Stimulated activated CD4-positive, alpha-beta T cell treated with anti-CD3 and anti-CD28 coated beads, Interleukin-15, amount 100 ng/mL, for 48 hours (primary cell): ENCODE measurements at regions not wholly inside any gene's neighbourhood (a gene's known extent, or its start where the extent isn't known, plus 50 kb on each side); places are given as distances from the start of the nearest gene placed in this dataset.

ENCODE experiments used
- DNase-seq, 2 donors: peaks; one replicate each; pipeline ENCODE4 v3.0.0-alpha.2; 2020; ENCODE audit warnings: low read depth in 2 of 2

DNA sequence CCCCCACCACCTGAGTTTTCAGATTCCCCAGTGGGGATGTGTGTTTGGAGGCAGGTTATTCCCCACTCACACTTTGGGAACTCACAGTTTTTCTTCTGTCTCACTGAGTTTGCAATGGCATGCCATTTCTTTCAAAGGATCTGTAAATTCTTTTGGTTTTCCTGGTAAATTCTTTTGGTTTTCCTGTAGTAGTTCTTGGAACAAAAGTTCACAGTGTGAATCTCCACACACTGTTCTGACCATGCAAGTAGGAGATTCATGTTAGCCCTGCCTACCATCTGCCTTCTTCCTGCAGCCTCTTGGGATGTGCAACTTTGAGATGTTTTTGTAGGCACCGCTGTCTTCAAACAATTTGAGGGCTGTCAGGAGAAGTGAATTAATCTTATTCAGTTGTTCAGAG is 165.6 kb upstream of the OGFRL1 start:
- no peak for DNase-seq

DNA sequence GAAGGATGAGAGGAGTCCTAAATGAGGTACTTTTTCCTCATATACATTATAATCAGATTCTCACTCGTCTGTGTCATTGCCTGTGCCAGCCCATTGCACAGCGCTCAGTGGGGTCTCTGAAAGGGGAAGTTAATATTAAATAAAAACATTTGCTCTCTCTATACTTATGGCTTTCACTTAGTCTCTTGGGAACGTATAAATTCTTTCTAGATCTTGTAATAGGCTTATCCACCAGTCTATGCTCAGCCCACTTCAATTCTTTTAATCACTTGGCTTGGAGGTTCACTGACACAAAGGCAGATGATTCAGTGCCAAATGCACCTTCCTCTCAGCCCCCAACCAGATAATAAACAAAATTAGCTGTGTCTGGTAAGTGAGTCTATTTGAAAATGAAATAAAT is 164.3 kb upstream of the OGFRL1 start:
- DNase-seq: no peak

DNA sequence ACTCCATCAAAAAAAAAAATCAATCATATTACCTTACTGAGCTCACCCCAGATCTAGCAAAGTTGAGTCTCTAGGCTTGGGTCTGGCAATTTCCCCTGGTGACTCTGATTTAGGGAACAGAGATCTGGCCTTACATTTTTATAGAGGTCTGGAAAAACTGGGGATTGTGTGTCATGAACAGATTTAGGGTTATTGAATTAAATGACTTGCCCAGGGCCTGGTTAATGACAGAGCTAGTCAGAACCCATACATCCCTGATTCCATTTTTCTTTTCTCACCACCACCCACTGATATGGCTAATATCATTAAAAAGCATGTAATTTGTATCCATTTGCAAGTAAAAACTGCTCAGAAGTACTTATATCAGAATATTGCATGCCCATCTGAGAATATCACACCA is 163.4 kb upstream of the OGFRL1 start:
- no peak for DNase-seq

DNA sequence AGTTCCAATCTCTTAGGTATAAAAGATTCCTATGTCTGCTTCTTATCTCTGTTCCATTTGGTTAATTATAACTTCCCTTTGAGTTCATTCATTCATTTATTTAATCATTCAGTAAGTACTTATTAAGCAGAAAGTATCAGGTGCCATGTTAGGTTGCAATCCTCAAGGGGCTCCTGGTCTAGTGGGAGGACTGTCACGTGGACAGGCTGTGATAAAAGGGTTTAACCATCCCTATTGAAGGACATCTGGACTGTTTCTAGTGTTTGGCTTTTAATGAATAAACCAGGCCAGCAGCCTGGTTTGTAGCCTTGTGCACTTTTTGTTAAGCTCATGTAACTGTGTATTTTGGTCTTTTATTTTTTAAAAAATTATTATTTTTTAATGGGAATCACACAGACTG is 162.1 kb upstream of the OGFRL1 start:
- DNase-seq: no peak

DNA sequence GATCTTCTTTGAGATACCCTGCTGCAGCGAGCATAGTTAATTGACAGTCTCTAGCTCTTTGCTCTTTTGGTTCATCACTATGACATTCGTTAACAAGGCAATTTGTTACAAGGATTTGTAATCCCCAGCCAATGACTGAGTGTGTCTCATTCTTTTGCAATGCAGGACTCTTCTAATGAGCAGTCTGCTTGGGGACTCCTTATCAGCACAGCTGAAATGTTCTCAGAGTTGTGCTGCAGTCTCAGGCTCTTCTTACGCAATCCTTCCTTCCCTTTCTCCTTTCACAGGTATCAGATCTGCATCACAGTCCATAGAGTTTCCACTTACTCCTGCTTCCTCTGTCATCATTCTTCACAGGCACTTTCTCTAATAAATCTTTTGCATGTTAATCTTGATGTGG is 161.2 kb upstream of the OGFRL1 start:
- no peak for DNase-seq

DNA sequence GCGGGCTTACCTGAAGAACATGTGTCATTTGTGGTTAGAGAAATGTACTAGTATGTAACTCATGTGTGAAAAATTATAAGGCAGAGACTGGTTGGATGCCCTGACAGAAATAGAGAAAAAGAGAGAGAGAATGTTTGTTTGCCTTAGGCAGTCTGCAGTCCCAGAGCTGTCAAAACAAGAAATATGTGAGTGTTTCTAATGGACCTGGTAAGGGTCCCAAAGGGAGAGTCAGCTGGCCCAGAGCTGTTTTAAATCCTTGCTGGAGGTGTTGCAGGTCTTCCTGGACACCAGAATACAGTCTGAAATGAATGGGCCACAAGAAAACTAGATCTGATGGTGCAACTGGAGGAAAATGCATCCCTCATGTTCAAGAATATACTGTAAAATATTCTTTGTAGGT is 158.3 kb upstream of the OGFRL1 start:
- no peak for DNase-seq

DNA sequence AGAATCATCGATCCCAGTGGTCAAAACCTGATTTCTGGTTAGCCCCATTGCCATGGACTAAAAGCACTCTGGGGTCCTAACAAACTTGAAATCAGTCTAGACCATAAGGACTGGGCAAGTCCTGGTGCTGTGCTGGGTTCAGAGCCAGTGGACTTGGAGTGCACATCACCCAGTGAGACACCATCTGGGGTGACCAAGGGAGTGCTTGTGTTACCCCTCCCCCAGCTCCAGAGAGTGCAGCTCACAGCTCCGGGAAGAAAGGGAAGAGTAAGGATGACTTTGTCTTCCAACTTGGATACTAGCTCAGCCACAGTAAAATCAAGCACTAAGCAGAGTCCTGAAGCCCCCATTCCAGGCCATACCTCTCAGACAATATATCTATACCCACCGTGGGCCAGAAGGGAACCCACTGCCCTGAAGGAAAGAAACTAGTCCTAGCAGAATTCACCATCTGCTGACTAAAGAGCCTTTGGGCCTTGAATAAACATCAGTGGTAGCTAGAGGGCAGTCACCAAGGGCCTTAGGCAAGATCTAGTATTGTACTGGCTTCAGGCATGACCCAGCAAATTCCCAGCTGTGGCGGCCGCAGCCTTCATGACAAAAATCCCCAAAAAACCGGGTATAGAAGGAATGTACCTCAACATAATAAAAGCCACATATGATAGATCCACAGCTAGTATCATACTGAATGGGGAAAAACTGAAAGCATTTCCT is 153.5 kb upstream of the OGFRL1 start:
- no peak for DNase-seq

DNA sequence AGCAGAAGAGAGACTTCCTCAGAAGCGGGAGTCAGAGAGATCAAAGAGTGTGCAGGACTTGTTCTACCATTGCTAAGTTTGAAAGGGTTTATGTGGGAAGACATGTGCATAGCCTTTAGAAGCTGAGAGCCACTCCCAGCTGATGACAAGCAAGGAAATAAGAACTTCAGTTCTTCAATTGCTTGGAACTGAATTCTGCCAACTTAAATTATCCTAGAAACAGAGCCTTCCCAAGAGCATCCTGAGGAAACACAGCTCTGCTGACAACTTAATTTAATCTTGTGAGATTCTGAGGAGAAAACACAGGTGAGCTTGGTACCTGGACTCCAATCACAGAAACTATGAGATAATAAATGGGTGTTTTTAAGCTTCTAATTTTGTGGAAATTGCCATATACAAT is 150.6 kb upstream of the OGFRL1 start:
- no peak for DNase-seq

DNA sequence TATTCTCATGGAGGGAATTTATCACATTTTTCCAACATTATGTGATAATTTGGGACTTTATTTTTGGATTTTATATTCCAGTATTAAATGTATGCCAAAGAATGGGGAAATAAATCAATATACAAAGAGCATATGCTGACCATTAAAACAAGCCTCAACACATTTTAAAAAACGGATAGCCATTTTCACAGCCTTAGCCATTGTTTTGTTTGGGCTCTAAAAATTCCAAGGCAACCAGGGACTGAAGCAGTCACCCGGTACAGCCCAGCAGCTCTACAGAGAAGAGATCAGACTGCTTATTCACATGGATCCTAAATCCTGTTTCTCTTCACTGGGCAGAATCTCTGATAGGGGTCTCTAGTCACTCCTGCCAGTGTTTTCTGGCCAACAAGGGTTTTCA is 150.2 kb upstream of the OGFRL1 start:
- DNase-seq: no peak

DNA sequence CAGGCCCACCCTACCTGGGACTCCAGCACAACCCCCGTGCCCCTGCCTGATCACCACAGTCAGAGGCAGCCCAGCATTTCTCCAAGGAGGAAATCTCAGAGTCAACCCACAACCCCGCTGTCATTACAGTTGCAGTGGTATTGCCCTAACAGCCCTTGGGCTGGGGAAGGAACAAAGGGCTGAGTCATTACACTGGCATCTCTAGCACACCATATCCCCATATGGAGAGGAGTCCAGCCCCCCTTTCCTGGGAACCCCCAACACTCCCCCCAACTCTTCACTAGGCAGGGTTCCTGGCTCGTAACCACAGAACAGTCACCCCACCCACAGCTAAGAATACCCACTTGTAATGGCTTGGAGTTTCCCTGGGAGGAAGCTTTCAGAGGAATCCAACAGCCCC is 149.4 kb upstream of the OGFRL1 start:
- no peak for DNase-seq

DNA sequence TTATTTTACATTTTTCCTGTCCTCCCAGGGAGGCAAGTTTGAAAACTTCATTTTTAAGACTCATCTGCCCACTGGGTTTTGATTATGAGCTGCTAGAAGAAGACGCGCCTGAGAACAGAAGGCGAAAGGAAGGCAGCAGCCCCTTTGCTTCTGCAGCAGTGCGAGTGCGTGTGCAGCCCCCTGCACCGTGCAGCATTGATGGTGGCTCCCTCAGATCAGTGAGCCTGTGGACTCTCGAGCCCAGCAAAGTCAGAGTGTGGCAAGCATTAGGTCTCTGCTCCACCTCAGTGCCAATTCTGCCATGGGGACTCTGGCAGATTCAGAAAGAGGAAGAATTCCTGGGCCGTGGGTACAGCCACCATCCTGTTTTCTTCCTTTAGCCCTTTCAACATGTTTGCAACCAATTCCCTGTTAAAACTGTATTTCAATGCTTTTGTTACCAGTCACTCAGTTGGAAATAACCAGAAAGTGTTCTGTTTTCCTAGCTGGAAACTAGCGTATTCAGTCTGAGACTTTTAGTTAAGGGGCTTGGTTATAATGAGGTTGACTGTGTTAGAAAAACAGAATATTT is 134.8 kb upstream of the OGFRL1 start:
- DNase-seq: no peak

DNA sequence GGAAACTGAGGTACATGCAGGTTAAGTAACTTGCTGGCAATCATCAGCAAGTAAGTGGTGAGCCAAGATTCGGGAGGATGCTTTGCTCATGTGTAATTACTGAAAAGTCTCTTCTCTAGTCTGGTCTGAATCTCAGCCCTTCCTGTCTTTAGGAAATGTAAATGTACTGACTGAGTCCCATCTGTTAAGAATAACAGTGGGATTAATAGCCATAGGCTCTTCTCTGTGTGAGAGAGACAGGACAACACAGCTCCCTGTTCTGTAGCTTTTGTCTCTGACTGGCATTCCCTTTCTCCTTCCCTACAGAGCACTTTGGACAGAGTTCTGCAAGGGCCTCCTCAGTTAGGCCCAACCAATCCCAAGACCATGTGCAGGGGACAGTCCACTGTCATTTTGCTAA is 131.3 kb upstream of the OGFRL1 start:
- no peak for DNase-seq

DNA sequence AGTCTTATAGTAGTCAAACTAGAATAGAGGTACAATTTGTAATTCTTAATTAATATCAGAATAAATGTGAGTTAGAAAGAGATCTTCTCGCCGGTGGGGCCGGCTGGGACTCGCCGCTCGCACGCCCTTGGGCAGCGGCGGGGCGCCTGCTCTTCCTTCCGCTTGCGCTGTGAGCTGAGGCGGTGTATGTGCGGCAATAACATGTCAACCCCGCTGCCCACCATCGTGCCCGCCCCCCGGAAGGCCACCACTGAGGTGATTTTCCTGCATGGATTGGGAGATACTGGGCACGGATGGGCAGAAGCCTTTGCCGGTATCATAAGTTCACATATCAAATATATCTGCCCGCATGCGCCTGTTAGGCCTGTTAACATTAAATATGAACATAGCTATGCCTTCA is 123.7 kb upstream of the OGFRL1 start:
- DNase-seq: no peak

DNA sequence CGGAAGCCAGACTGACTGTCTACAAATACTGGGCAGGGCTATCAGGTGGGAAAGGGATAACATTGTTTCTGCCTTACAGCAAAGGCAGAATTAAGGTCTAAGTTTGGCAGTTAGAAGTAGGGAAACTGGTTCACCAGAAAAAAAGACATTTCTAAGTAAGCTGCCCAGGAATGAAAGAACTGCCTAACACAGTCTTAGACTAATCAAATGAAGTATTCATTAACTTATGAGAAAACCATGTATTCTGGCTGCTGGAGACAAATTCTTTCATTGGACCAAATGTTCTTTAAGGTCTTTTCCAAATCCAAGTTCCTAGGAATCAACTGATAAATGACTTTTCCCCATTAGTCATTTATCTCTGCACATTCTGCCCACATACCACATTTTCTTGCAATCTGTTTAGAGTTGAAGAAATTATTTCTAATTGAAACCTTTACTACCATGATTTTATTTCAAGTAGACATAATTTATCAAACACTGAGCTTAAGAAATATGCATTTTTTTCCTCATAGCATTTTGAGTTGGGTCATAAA is 120.3 kb upstream of the OGFRL1 start:
- no peak for DNase-seq

DNA sequence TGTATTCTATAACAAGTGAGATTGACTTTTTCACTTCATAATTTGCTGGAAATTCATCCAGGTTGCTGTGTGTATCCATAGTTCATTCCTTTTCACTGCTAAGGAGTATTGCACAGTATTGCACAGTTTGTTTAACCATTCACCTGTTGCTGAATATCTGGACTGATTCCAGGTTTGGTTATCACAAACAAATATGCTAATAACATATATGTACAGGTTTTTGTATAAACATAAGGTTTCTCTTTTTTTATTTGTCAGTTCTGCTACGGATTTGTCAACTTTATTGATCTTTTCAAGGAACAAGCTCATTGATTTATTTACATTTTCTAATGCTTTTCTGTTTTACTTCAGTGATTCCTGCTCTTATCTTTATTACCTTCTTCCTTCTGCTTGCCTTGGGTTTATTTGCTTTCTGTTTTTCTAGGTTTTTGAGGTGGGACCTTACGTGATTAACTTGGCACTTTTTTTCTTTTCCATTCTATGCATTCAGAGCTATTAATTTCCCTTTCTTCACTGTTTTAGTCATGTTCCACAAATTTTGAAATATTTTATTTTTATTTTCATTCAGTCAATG is 117.0 kb upstream of the OGFRL1 start:
- DNase-seq: no peak

DNA sequence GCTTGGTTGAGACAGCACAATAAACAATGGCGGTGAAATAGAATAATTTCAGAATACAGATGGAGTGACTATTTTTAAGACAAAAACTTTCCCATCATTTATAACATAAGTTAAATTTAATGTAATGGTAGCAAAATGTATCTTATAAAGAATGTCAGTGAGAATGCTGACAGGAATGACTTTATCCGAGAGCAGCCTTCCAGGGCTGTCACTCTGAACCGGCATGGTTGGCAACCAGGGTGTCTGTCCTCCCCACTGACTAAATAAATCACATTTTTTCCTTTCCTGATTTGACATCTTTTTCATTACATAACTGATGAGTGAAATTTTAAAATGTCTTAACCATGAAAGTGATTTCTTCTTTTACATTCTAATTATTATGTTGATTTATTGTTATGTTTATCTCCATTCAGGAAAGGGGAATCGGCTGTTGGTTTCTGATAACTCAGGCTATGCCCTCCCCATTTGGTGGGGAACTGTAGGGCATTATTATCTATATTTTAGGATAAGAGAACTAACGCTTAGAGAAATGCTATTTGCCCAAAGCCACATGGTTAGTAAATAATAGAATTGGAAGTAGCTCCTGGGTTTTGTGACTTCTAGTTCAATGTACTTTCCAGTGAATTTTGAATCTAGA is 109.2 kb upstream of the OGFRL1 start:
- no peak for DNase-seq

DNA sequence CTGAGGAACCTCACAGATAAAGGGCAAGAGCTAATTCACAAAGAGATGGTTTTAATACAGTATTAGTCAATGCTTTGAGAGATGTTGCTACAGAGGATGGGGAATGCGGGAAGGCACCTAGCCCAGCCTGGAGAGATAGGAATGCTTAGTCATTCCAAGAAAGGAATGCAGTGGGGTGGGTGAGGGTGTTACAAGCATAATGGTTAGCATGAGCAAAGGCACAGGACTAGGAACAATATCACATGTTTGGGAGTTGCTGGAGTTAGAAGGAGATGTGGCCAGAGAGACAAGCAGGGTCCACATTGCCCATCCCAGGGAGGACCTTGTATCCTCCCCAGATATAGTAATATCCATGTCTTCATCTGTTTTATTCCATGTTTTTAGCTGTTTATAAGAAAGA is 107.0 kb upstream of the OGFRL1 start:
- DNase-seq: no peak

DNA sequence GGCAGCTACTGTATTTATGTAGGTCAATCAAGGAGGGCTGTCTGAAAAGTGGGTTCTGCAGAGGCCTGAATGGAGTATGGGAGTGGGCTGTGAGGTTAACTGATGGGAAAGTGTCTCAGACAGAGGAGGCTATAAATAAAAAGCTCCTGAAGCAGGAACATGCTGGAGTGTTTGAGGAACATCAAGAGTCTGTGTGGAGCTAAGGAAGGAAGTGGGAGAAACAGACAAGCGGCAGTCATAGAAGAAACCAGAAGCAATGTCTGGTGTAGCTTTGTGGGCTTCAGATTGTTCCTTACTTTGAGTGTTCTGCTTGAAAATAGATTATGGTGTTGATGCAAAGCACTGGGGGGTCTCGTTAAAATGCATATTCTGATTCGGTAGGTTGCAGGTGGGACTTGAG is 101.5 kb upstream of the OGFRL1 start:
- no peak for DNase-seq

DNA sequence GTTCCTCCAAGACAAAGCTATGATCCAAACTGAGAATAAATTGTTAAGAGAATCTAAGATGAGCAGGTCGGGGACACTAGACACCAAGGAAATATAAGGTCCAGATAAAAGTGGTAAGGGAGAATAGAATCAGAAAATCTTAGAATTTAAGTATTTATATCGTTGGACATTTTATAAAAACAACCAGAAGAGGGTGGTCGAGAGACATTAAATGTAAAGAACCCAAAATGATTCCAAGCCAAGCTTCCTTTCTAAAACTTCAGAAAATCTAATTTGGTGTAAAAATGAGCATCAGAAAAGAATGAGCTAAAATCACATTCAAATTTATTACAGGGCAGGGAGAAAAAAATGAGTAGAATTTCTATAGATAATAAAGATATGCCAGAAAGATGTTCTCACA is 97.8 kb upstream of the OGFRL1 start:
- DNase-seq: no peak

DNA sequence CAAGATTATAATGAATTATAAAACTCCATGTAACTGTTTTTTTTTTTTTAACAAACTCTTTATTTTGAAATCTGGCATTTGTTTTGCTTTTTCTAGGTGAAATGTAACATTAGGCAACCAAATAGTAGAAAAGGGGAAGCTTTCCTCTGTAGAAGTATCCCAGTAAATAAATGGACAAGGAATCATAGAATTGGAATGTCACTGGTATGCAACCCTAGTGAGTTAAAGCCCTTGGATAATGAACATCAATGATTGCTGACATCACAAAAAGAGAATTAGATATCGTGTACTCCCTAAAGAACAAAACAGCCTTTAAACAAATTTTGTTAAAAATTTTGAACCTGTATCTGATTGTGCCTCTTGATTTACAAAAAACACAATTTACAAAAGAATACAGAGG is 93.9 kb upstream of the OGFRL1 start:
- no peak for DNase-seq

DNA sequence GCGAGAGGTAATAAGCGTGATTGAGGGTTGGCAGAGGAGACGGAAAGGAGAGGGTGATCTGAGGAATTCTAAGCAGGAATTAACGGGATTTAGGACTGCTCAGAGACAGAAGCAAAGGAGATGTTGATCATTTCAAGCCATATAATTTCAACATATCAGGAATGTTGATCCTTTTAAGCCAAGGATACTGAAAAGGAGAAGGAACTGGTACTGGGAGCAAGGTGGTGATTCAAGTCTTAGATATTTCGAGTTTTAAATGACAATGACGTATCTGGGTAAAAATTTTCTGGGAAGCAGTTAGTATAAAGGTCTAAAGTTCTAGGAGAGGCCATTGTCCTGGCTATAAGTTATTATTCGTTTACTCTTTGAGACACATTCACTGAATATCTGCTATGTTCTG is 91.3 kb upstream of the OGFRL1 start:
- DNase-seq: no peak

DNA sequence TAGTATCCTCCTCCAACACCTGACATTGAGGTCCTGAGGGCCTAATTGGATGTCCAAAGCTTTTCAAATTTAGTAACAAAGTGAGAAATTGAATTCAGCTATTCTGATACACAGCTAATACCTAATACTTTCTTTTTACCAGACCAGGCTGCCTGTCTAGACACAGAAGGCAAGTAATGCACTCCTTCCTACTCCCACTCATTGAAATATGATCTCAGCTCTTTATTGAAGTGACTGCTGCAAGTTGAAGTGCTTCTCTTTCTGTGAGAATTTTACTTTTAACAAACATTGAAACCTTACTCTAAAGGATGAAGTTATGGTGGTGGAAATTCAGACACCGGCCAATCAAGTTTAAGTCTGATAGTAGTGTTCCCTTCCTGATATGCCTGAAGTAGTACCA is 90.8 kb upstream of the OGFRL1 start:
- no peak for DNase-seq

DNA sequence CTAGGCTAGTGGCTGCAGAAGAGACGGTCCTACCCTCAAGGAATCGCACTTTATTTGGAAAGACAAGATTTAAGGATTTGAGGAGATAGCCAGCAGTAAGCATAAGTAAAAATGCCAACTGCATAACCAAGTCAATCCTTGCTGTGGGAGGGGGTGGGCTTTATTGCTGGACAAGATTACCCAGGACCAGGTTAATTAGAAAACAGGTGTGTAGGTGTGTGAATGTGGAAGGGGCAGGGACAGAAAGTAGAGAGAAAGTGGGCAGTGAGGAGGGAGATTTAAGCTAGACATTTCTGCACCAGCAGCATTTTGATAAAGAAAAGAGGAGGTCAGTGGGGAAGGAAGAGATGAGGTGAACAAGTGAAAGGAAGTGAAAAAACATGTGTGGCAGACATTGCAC is 89.7 kb upstream of the OGFRL1 start:
- DNase-seq: no peak
